ENCODE measurements at regions not wholly inside any gene's neighbourhood (a gene's known extent, or its start where the extent isn't known, plus 50 kb on each side); places are given as distances from the start of the nearest gene placed in this dataset.

GRCh38 chr19:23991170-23991569 lies 76.5 kb downstream of the ZNF726 start:
- TF ChIP-seq CTCF (IDR thresholded peaks at IDR 0.05; ENCODE audit: low read depth, low read length, poor library complexity, severe bottlenecking) (no peak), EZH2phosphoT487 (IDR thresholded peaks at IDR 0.05; ENCODE audit: borderline replicate concordance, low read length) (no peak)
